GM12864 (cell line): ENCODE measurements at regions not wholly inside any gene's neighbourhood (a gene's known extent, or its start where the extent isn't known, plus 50 kb on each side); places are given as distances from the start of the nearest gene placed in this dataset.
"Not testable (repeated sequence)": the region's sequence is repeated elsewhere in the genome, so short reads cannot be mapped to it uniquely, and the experiment has no call there.

Source experiments
- DNase-seq: peaks from one replicate; pipeline ENCODE4 v3.0.0-alpha.2; 2011; ENCODE audit warnings: low read depth
- H3K4me3 ChIP-seq: 2 replicates; pipeline ENCODE4 v1.5.1; 2011; ENCODE audit warnings: mild to moderate bottlenecking, low read depth, low read length, control low read depth
- TF ChIP-seq, protein P1 (sequence below): IDR thresholded peaks from 2 replicates; pipeline ENCODE4 v1.5.1; 2011; ENCODE audit warnings: low read depth, mild to moderate bottlenecking, moderate library complexity, low read length, control low read depth, inconsistent platforms; ENCODE audit errors: missing control alignments

GRCh38 chr5:96111080-96111756, 149.6 kb upstream of the ELL2 start:
- TF ChIP-seq, protein P1, sequence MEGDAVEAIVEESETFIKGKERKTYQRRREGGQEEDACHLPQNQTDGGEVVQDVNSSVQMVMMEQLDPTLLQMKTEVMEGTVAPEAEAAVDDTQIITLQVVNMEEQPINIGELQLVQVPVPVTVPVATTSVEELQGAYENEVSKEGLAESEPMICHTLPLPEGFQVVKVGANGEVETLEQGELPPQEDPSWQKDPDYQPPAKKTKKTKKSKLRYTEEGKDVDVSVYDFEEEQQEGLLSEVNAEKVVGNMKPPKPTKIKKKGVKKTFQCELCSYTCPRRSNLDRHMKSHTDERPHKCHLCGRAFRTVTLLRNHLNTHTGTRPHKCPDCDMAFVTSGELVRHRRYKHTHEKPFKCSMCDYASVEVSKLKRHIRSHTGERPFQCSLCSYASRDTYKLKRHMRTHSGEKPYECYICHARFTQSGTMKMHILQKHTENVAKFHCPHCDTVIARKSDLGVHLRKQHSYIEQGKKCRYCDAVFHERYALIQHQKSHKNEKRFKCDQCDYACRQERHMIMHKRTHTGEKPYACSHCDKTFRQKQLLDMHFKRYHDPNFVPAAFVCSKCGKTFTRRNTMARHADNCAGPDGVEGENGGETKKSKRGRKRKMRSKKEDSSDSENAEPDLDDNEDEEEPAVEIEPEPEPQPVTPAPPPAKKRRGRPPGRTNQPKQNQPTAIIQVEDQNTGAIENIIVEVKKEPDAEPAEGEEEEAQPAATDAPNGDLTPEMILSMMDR = no peak
- DNase-seq = no peak
- H3K4me3 ChIP-seq = no peak overlapping the region

GRCh38 chr5:96110300-96110699, 148.6 kb upstream of the ELL2 start:
- TF ChIP-seq, protein P1 = no peak

DNA sequence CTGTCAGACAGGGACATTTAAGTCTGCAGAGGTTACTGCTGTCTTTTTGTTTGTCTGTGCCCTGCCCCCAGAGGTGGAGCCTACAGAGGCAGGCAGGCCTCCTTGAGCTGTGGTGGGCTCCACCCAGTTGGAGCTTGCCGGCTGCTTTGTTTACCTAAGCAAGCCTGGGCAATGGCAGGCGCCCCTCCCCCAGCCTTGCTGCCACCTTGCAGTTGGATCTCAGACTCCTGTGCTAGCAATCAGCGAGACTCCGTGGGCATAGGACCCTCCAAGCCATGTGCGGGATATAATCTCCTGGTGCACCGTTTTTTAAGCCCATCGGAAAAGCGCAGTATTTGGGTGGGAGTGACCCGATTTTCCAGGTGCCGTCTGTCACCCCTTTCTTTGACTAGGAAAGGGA, 147.0 kb upstream of the ELL2 start:
- H3K4me3 ChIP-seq, DNase-seq: not testable (repeated sequence)

More at GRCh38 chr5:96110300-96110699, 148.6 kb upstream of the ELL2 start:
- no peak overlapping the region for H3K4me3 ChIP-seq
- no peak for DNase-seq

DNA sequence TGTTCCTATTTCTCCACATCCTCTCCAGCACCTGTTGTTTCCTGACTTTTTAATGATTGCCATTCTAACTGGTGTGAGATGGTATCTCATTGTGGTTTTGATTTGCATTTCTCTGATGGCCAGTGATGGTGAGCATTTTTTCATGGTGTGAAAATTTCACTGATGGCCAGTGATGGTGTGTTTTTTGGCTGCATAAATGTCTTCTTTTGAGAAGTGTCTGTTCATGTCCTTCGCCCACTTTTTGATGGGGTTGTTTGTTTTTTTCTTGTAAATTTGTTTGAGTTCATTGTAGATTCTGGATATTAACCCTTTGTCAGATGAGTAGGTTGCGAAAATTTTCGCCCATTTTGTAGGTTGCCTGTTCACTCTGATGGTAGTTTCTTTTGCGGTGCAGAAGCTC, 142.2 kb upstream of the ELL2 start:
- H3K4me3 ChIP-seq, DNase-seq: not testable (repeated sequence)

DNA sequence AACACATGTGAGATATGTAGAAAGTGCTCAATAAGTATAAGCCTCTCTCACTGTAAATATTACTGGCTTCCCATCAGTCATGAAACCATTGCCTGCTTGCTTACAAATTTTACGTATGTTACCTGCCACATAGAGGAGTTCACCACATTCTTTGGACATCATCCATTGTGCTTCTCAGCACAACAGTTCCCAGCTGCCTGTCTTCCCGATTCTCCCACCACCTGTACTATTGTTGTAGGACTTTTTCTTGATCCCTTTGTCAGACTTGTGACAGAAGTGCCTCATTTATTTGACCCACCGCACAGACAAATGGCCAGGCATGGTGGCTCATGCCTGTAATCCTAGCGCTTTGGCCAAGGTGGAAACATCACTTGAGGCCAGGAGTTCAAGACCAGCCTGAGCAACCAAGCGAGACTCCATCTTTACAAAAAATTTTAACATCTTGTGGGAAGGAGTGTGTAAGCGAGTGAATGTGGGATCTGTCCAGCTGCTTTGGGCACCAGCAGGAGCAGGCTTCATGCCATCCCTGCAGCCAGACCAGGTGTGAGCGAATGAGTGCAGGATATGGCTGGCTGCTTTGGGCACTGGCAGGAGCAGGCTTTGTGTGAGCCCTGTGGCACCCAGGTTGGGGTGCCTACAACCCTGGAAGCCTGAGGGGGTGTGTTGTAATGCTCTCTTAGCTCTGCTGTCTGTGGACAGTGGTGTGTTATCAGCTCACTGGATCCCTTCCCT, 139.9 kb upstream of the ELL2 start:
- TF ChIP-seq, protein P1 = no peak
- DNase-seq = no peak
- no peak overlapping the region for H3K4me3 ChIP-seq

DNA sequence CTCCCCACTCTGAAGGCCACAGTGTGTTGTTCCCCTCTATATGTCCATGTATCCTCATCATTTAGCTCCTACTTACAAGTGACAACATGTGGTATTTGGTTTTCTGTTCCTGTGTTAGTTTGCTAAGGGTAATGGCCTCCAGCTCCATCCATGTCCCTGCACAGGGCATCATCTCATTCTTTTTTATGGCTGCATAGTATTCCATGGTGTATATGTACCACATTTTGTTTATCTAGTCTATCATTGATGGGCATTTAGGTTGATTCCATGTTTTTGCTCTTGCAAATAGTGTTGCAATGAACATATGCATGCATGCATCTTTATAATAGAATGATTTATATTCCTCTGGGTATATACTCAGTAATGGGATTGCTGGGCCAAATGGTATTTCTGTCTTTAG, 135.8 kb upstream of the ELL2 start:
- H3K4me3 ChIP-seq, DNase-seq: not testable (repeated sequence)

GRCh38 chr5:96096724-96097123, 135.1 kb upstream of the ELL2 start:
- DNase-seq = no peak
- TF ChIP-seq, protein P1 = no peak
- H3K4me3 ChIP-seq = no peak overlapping the region

DNA sequence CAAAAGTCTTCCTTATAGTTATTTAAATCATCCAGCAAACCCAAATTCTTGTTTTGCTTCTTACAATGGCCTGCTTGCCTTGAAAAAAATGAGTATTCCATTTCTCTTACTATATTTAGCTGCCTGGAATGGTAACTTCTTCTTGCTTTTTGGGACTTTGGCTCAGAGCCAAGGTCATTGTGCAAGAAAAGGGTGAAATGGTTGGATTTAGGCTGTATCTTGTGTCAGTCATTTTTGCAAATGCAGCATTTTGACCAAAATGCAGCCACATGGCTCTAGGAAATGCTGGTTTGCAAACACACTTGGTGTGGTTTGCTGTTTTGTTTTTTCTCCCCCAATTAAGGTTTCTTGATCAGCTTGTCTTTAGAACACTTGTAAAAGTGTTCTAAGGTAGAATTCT, 133.3 kb upstream of the ELL2 start:
- no peak overlapping the region for H3K4me3 ChIP-seq
- no peak for DNase-seq
- TF ChIP-seq, protein P1 = no peak
